ENCODE measurements at regions not wholly inside any gene's neighbourhood (a gene's known extent, or its start where the extent isn't known, plus 50 kb on each side); places are given as distances from the start of the nearest gene placed in this dataset.

GRCh38 chr19:31670931-31671330 is 321.7 kb upstream of the TSHZ3 start:
- DNase-seq: no peak

- no peak for DNase-seq
Observed at GRCh38 chr19:31671411-31672035, 322.3 kb upstream of the TSHZ3 start.

DNA sequence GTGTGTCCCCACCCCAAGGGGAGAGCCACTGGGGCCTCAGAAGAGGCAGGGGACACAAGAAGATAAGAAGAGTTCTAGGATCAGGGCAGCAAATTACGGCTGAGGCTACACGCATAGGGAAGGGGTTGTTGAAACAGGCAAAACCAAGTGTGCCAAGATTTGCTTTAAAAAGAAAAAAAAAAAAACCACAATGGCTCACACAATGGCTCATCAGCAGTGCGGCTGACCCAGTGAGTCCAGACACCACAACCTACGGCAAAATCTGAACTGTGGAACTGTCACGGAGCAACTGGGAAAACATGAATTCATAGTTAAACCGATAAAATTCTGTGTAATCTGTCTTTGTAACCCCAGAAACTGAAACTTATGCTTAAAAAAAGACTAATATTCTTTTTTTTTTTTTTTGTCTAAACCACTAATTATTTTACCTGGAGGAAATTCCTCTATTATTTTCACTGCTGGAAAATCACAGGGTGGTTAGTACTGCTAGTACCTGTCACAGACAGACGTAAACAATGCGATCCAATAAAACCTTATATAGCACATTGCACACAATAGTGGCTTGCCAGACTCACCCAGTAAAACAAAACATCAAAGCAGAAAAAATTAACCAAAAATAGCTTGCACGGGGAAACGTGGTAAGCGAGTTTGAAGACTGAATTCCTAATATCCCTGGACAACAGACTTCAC is 325.4 kb upstream of the TSHZ3 start:
- DNase-seq: no peak

GRCh38 chr19:31675193-31675913 is 326.1 kb upstream of the TSHZ3 start:
- no peak for DNase-seq

- no peak for DNase-seq
Observed at GRCh38 chr19:31676271-31677004, 327.2 kb upstream of the TSHZ3 start.

- no peak for DNase-seq
Observed at GRCh38 chr19:31678421-31678820, 329.2 kb upstream of the TSHZ3 start.

GRCh38 chr19:31681121-31681520 is 331.9 kb upstream of the TSHZ3 start:
- DNase-seq: no peak

DNA sequence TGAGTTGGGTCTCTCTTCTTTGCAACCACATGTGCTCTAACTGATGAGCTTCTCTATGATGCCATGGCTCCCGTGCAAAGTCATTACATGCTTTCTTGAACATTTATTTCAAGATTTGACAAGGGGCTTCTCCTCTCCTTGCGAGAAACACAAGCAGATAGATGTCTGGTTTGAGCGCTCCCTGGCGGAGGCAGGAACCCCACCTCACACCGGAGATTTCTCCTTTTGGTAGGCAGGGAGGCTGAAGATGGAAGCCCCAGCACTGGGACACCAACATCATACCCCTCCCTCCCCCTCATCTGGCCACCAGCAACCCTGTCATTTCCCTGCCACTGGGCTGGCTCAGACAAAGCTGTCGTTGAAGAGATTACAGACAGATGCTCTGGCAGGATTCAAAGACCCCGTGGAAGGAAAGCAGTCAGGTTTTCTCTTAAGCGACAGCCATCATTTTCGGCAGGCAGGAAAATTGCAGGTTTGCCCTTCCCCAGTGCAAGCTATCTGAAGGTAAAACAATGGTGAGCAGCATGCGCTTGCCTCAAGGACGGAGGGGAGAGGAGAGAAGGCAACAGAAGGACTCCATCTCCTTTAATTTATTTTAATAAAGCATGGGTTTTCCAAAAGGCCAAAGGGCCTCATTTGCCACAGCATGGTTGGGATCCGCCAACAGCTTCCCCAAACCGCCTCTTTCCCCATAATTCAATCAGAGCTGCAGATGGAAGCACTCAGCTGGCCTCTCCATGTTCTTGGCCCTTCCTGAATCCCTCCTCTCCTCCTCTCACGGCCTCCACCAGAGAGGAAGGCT is 344.1 kb upstream of the TSHZ3 start:
- DNase-seq: no peak

DNA sequence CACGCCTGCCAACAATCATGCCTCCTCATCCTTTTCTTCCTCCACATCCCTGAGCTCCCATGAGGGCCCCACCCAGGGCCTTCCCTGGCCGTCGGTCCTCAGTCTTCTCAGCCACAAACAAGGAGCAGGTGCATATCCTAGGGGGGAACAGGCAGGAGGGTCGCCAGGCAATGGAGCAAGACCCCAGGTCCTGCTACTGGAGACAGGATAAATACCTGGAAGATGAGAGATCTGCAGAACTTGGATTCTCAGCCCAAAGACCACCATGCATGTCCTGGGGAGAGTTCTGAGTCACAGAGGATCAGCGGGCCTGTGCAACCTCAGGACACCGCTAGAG is 344.7 kb upstream of the TSHZ3 start:
- no peak for DNase-seq

DNA sequence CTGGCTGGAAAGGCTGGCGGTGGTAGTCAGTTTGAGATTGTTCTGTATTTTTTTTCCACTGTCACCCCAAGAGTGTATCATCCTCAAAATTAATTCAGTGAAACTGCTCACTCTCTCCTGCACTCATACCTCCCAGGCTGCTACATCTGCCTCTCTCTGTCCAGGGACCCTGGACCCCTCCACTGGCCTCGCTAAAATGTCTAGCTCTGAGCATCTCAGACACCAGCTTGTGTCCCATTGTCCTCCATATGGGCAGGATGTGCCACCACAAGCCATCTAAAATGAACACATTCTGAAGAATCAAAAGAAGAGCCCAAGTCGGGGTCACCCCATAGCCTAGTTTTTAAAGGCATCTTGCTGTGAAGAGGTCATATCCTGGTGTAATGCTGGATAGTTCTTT is 345.5 kb upstream of the TSHZ3 start:
- no peak for DNase-seq

DNA sequence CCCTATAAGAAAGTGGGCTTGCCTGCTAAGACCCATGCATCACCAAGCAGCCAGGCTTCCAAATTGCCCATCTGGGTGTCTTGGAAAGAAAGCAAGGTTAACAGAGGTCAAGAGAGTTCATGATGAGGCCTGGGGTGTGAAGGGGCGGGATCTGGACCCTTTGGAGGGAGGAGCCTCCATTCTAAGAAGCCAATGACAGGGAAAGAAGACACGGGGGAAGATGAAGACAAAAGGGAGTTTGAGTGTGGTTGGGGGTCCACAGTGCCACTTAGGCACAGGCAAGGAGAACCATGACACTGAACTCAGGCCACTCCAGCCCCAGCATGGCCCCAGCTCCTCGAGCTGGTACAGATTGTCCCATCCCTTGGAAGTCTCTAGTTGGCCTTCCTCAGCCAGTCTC is 350.2 kb upstream of the TSHZ3 start:
- no peak for DNase-seq

DNA sequence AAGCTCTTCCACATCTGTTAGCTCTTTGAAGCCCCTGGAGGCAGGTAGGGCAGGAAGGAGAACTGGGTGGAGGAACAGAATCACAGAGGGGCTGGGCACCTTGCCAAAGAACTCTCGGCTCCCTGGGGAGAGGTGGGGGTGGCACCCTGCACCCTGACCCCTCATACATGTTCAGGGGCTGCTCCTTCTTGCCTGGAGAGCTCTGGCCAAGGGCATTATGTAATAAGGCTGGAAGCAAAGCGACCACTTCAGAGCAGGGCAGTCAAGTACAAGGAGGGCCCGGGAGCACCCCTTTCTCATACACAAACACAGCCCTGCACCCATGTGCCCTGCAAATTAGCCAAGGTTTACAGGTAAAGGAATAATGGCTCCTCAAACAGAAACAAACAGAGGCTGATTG is 351.9 kb upstream of the TSHZ3 start:
- DNase-seq: no peak

DNA sequence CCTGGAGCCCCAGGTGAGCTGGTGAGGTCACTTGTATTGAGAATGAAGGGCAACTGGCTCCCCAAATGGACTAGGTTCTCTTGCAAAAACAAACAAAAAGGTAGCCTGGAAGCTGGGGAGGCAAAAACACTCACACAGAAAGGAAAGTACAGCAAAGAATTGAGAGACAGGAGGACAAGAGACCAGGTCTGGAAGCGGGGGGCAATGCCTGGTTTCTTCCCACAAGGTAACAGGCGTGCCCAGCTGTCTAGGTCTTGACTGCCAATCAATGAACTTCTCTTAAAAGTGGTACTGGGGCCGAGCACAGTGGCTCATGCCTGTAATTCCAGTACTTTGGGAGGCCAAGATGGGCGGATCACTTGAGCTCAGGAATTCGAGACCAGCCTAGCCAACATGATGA is 356.4 kb upstream of the TSHZ3 start:
- no peak for DNase-seq

DNA sequence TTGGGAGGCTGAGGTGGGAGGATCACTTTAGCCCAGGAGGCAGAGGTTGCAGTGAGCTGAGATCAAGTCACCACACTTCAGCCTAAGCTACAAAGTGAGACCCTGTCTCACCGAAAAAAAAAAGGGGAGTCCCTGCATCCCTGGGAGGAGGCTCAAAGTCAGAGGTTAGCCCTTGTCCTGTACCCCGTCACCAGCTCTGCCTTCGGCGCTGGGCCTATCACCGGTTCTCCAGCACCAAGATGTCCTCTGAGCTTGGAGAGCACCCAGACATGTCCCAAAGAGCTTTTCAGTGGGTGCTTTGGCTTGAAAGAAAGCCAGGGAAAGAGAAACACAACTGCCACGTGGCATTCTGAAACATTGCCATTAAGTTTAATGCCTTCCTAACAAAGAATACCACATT is 356.9 kb upstream of the TSHZ3 start:
- no peak for DNase-seq

DNA sequence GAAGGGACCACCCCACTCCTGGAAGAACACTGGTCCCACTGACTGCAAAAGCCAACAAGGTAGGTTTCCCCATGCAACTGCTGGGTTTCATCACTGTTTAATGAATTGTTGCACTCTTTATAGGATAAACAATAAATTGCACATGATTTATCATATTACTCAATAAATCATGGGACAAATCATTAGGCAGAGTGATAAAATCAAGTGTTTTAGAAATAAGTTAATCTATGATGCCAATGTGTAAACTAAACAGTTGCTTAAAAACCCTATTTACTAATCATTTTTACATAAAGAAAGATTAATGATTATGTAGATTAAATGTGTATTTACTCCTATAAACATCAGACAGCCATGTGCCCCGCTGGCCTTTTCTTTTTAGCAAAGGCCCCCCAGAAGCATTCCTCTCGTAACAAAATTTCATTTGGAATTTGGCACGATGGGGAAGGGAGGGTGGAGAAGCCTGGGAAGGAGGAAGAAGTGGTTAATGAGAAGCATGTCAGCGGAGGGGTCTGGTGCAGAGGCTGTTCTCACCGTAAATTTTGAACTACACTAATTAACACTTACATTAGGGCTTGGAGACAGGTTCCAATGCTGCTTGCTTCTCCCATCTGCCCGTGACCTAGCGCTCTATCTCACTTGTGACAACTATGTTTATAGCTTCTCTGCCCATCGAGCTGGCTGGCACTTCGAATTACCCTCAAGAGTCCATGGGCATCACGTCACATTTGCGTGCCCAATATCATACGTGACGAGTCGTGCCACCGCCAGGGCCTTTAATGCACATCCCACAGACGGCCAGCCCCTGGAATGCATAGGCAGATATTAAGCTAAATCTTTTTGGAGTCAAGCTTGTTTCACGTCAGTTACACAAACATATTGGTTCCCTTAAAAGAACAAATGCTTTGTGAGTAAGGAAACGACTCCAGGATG is 357.7 kb upstream of the TSHZ3 start:
- DNase-seq: no peak

GRCh38 chr19:31708520-31708919 is 359.3 kb upstream of the TSHZ3 start:
- no peak for DNase-seq

DNA sequence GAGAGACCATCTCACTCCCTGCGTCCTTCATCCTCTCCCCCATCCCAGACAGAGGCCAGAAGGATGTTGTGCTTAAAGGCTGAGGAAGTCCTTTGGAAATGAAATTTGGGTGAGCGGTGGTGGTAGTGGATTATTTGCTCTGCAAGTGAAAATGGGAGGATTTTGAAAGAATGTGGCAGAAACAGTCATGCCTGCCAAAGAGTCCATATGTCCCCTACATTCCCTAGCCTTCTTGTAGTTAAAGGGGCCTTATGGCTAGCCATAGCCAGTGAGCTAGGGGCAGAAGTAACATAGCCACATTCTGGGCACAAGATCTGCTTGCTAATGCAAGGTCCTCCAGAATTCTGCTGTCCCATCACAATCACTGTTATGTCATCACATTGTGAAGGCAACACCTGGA is 360.2 kb upstream of the TSHZ3 start:
- no peak for DNase-seq

DNA sequence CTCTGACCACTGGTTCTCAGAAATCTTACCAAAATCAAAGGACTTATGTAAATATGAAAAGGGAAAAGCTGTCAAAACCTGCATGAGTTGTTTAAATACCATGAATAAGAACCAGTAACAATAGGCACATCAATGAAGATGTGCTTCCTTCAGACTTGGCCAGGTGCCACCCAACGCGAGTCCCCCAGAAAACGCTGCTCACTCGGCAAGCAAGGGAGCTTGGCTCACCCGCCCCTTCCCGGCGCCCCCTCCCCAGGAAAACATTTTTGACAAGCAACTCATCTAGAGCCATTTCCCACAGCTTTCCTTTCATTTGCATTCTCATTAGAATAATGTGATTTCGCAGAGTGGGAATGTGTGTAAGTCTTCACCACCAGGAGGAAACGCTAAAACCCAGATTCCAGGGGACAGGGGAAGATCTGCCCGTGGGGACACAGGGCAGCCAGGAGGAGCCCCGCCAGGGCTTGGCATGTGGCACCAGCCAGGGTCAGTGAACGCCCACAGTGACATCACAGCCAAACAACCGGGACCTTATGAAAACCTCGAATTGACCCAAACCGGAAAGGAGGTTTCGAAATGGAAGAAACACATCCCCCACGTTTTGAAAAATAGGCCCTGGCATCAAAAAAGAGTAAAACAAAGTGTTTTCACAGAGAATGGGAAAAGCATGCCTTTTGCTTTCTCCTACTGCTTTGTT is 366.2 kb upstream of the TSHZ3 start:
- no peak for DNase-seq

- no peak for DNase-seq
Observed at GRCh38 chr19:31716826-31717225, 367.6 kb upstream of the TSHZ3 start.

DNA sequence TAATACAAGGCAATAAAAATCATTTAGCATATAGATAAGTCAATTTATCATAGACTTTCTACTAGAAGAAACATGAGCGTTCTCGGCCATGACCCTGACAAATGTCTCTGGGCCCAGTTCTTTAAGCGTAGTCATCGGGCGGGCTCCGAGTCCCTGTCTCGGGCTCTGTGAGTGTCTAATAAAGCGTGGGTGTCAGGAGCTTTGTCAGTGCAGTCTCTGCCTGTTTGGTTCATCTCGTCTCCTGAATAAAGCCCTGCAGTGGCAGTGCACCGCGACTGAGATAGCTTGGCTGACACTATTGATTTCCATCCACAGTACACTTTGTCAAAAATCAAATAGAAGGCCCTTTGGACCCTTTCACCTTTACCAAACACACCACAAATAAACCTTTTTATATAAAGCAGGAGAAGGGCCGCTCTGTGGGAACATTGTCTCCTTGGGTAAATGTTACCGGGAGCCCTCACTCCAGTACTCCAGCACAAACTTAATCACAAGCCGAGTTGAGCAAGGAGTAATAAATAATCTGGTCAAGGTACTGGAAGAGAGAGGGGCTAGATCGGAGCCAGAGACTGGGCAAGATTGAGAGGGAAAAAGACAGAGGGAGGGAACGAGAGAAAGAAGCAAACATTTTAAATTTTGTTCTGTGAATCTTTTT is 368.2 kb upstream of the TSHZ3 start:
- DNase-seq: no peak

- DNase-seq: no peak
Observed at GRCh38 chr19:31718032-31718431, 368.8 kb upstream of the TSHZ3 start.

Data from activated gamma-delta T cell (primary cell).